HCT116 (cell line): ENCODE measurements at regions not wholly inside any gene's neighbourhood (a gene's known extent, or its start where the extent isn't known, plus 50 kb on each side); places are given as distances from the start of the nearest gene placed in this dataset.

ENCODE experiments used
- ATAC-seq: fragments of 200-7000 bp; cut with Tn5 transposase; 2 replicates; pipeline ENCODE4 v1.9.1; 2020; ENCODE audit warnings: mild to moderate bottlenecking, moderate library complexity
- BruUV-seq: library from RNA; stranded (reverse); fragments of 400-500 nt; replicated peaks from 2 replicates; lab custom pipeline; 2021; lab: Mats Ljungman, UMichigan
- CTCF ChIA-PET: fragments of 300-600 bp; sonication (Branson Sonifier 250); formaldehyde crosslinking; loops from one replicate; lab custom pipeline; 2021; ENCODE audit warnings: antibody characterized with exemption; lab: Charles Lee
- POLR2A ChIA-PET: fragments of 300-600, 350-600 bp; sonication (Branson Sonifier 250); formaldehyde crosslinking; loops from one replicate; lab custom pipeline; 2021; ENCODE audit warnings: antibody characterized with exemption; lab: Charles Lee
- RAD21 ChIA-PET, 2 experiments: fragments of 300-600 bp; sonication (Branson Sonifier 250); formaldehyde crosslinking; loops; one replicate each; lab custom pipeline; 2023; ENCODE audit warnings: low total read pairs in 2 of 2; ENCODE audit not compliant: uncharacterized antibody in 2 of 2, unreplicated experiment in 2 of 2, low non-redundant PET in 1 of 2; lab: Charles Lee
- DNase-seq: peaks from one replicate; pipeline ENCODE4 v3.0.0-alpha.2; 2010; ENCODE audit warnings: low read depth, low spot score
- H2AFZ ChIP-seq: fragments of 200-600 bp; shearing (Covaris generic), sonication (generic); 2 replicates; pipeline ENCODE4 v1.6.1; 2017; ENCODE audit warnings: low read depth, mixed run types, mixed read lengths, antibody characterized with exemption, low read length; ENCODE audit not compliant: poor library complexity, severe bottlenecking
- H3K27ac ChIP-seq: 2 replicates; pipeline ENCODE4 v1.5.1; 2012; ENCODE audit warnings: low read depth, low read length
- H3K27me3 ChIP-seq: fragments of 200-600 bp; sonication (generic); 2 replicates; pipeline ENCODE4 v1.6.1; 2016; ENCODE audit warnings: mixed run types, low read length, mixed read lengths; ENCODE audit not compliant: insufficient read depth
- H3K36me3 ChIP-seq, 2 experiments: fragments of 200-500 bp in 1 of 2; fragments of 200-600 bp in 1 of 2; sonication (Bioruptor generic) in 1 of 2; sonication (generic) in 1 of 2; 2 replicates each; pipeline versions ENCODE4 v1.5.1 to v1.6.1; 2014 to 2016; ENCODE audit warnings: low read length in 2 of 2, inconsistent platforms in 1 of 2, mixed read lengths in 1 of 2, mixed run types in 1 of 2; ENCODE audit not compliant: insufficient read depth in 2 of 2, control insufficient read depth in 1 of 2
- H3K4me1 ChIP-seq, 2 experiments: fragments of 200-600 bp in 1 of 2; sonication (generic) in 1 of 2; 2 replicates each; pipeline versions ENCODE4 v1.5.1 to v1.6.1; 2012 to 2017; ENCODE audit warnings: low read length in 2 of 2, inconsistent platforms in 1 of 2, mild to moderate bottlenecking in 1 of 2, mixed read lengths in 1 of 2, mixed run types in 1 of 2, moderate library complexity in 1 of 2; ENCODE audit not compliant: insufficient read depth in 2 of 2, control insufficient read depth in 1 of 2
- H3K4me2 ChIP-seq: fragments of 200-600 bp; sonication (generic); 2 replicates; pipeline ENCODE4 v1.6.1; 2017; ENCODE audit warnings: mixed run types, low read length, mixed read lengths
- H3K4me3 ChIP-seq, 2 experiments: fragments of 200-600 bp in 1 of 2; sonication (generic) in 1 of 2; replicated peaks in 1 of 2; 2 replicates each; pipeline ENCODE4 v1.5.1; 2011 to 2016; ENCODE audit warnings: low read length in 2 of 2, control low read depth in 1 of 2, low read depth in 1 of 2, mild to moderate bottlenecking in 1 of 2, mixed read lengths in 1 of 2, mixed run types in 1 of 2
- H3K79me2 ChIP-seq: fragments of 200-600 bp; sonication (generic); 2 replicates; pipeline ENCODE4 v1.6.1; 2017; ENCODE audit warnings: mild to moderate bottlenecking, mixed run types, low read length, moderate library complexity, mixed read lengths; ENCODE audit not compliant: insufficient read depth
- H3K9ac ChIP-seq: fragments of 200-600 bp; sonication (generic); 2 replicates; pipeline ENCODE4 v1.6.1; 2016; ENCODE audit warnings: low read length, mixed read lengths
- H3K9me2 ChIP-seq: fragments of 200-600 bp; sonication (generic), shearing (Covaris generic); 2 replicates; pipeline ENCODE4 v1.6.1; 2017; ENCODE audit warnings: mixed run types, mild to moderate bottlenecking, moderate library complexity; ENCODE audit not compliant: insufficient read depth
- H3K9me3 ChIP-seq, 2 experiments: fragments of 200-500 bp in 1 of 2; fragments of 200-600 bp in 1 of 2; sonication (Bioruptor generic) in 1 of 2; sonication (generic) in 1 of 2; 2 replicates each; pipeline ENCODE4 v1.6.1; 2014 to 2017; ENCODE audit warnings: low read length in 2 of 2, mixed read lengths in 2 of 2, inconsistent platforms in 1 of 2, low read depth in 1 of 2, mild to moderate bottlenecking in 1 of 2, mixed run types in 1 of 2, moderate library complexity in 1 of 2; ENCODE audit not compliant: control insufficient read depth in 1 of 2, insufficient read depth in 1 of 2
- H4K20me1 ChIP-seq: fragments of 200-600 bp; sonication (generic), shearing (Covaris generic); 2 replicates; pipeline ENCODE4 v1.6.1; 2017; ENCODE audit warnings: mixed run types, mild to moderate bottlenecking, moderate library complexity; ENCODE audit not compliant: insufficient read depth
- ATF3 ChIP-seq: IDR thresholded peaks from 2 replicates; pipeline ENCODE4 v1.6.1; 2012
- CBX3 ChIP-seq: IDR thresholded peaks from 2 replicates; pipeline ENCODE4 v1.6.1; 2012; ENCODE audit warnings: low read depth
- CEBPB ChIP-seq: IDR thresholded peaks from 2 replicates; pipeline ENCODE4 v1.6.1; 2012; ENCODE audit warnings: low read depth
- ELF1 ChIP-seq: IDR thresholded peaks from 2 replicates; pipeline ENCODE4 v1.6.1; 2012; ENCODE audit warnings: low read depth, borderline replicate concordance
- EZH2 ChIP-seq: fragments of 200-600 bp; sonication (generic); IDR thresholded peaks from 2 replicates; pipeline ENCODE4 v1.6.1; 2017; ENCODE audit warnings: antibody characterized with exemption, mixed run types
- FOSL1 ChIP-seq: IDR thresholded peaks from 2 replicates; pipeline ENCODE4 v1.6.1; 2012; ENCODE audit warnings: low read depth
- JUND ChIP-seq: IDR thresholded peaks from 2 replicates; pipeline ENCODE4 v1.6.1; 2012
- POLR2AphosphoS5 ChIP-seq: IDR thresholded peaks from 2 replicates; pipeline ENCODE4 v1.6.1; 2011; ENCODE audit warnings: mild to moderate bottlenecking, low read depth, low read length, moderate library complexity
- RAD21 ChIP-seq: IDR thresholded peaks from 2 replicates; pipeline ENCODE4 v1.6.1; 2012; ENCODE audit warnings: low read depth, mild to moderate bottlenecking
- REST ChIP-seq: IDR thresholded peaks from 2 replicates; pipeline ENCODE4 v1.6.1; 2012; ENCODE audit warnings: low read depth
- SIN3A ChIP-seq: IDR thresholded peaks from 2 replicates; pipeline ENCODE4 v1.6.1; 2012; ENCODE audit warnings: low read depth
- SP1 ChIP-seq: IDR thresholded peaks from 2 replicates; pipeline ENCODE4 v1.6.1; 2012; ENCODE audit warnings: low read depth
- SRF ChIP-seq: IDR thresholded peaks from 2 replicates; pipeline ENCODE4 v1.6.1; 2012; ENCODE audit warnings: low read depth
- TCF7L2 ChIP-seq: IDR thresholded peaks from 2 replicates; pipeline ENCODE4 v1.7.0; 2011; ENCODE audit warnings: borderline replicate concordance, inconsistent platforms; ENCODE audit not compliant: insufficient read depth, insufficient read length; ENCODE audit errors: extremely low read depth
- YY1 ChIP-seq: IDR thresholded peaks from 2 replicates; pipeline ENCODE4 v1.6.1; 2011; ENCODE audit warnings: low read length, low read depth, moderate library complexity, mild to moderate bottlenecking; ENCODE audit not compliant: insufficient replicate concordance; ENCODE audit errors: extremely low read depth
- ZFX ChIP-seq: fragments of 450-650 bp; IDR thresholded peaks from 2 replicates; pipeline ENCODE4 v1.6.1; 2017
- ZNF274 ChIP-seq: fragments of 200-500 bp; sonication (Bioruptor generic); IDR thresholded peaks from 2 replicates; pipeline ENCODE4 v1.6.1; 2014; ENCODE audit warnings: mild to moderate bottlenecking, low read depth, low read length, inconsistent platforms
- intact Hi-C: fragments of 100-400 bp; cut with micrococcal nuclease; formaldehyde crosslinking; loops from 2 replicates; pipeline ENCODE4 v1.10.0; 2022
- TF ChIP-seq, protein P1 (sequence below): IDR thresholded peaks from 2 replicates; pipeline ENCODE4 v1.6.1; 2012
- TF ChIP-seq, protein P2 (sequence below): IDR thresholded peaks from 2 replicates; pipeline ENCODE4 v1.6.1; 2011; ENCODE audit warnings: mild to moderate bottlenecking, low read length, moderate library complexity; ENCODE audit not compliant: insufficient replicate concordance; ENCODE audit errors: extremely low read depth
- TF ChIP-seq, protein P3 (sequence below), 3 experiments: fragments of 200-600 bp in 1 of 3; sonication (generic) in 1 of 3; IDR thresholded peaks in 2 of 3; conservative IDR thresholded peaks in 1 of 3; 2 replicates each; pipeline ENCODE4 v1.5.1; 2012 to 2017; ENCODE audit warnings: low read depth in 2 of 3, low read length in 2 of 3, antibody characterized with exemption in 1 of 3, borderline replicate concordance in 1 of 3, control low read depth in 1 of 3, mild to moderate bottlenecking in 1 of 3, mixed read lengths in 1 of 3, mixed run types in 1 of 3, moderate library complexity in 1 of 3; ENCODE audit not compliant: insufficient read depth in 1 of 3

DNA sequence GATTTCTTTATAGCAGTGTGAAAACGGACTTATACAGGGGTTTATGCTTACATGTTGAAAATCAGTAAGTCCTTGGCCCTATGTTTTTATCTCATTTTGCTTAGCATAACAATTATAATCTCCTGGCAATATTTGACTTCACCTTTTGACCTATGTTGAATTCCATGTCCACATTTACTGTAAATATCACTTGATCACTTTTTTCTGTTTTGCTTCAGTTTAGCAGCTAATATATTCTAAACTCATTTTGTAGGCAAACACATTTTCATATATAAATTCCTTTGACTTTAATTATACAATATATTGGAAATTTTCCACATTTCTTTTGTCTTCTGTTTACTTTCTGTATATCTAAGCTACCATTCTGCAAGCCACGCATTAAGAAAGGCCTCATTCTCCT is 674.0 kb downstream of the MAT2B start:
- TF ChIP-seq CEBPB (no peak), ELF1 (no peak), EZH2 (no peak), TCF7L2 (no peak), POLR2AphosphoS5 (no peak), ZFX (no peak), SP1 (no peak), ATF3 (no peak), SRF (no peak), CBX3 (no peak), JUND (no peak), REST (no peak), SIN3A (no peak), YY1 (no peak), RAD21 (no peak), FOSL1 (no peak), ZNF274 (no peak)
- TF ChIP-seq, protein P1, sequence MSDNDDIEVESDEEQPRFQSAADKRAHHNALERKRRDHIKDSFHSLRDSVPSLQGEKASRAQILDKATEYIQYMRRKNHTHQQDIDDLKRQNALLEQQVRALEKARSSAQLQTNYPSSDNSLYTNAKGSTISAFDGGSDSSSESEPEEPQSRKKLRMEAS = no peak
- TF ChIP-seq, protein P2, sequence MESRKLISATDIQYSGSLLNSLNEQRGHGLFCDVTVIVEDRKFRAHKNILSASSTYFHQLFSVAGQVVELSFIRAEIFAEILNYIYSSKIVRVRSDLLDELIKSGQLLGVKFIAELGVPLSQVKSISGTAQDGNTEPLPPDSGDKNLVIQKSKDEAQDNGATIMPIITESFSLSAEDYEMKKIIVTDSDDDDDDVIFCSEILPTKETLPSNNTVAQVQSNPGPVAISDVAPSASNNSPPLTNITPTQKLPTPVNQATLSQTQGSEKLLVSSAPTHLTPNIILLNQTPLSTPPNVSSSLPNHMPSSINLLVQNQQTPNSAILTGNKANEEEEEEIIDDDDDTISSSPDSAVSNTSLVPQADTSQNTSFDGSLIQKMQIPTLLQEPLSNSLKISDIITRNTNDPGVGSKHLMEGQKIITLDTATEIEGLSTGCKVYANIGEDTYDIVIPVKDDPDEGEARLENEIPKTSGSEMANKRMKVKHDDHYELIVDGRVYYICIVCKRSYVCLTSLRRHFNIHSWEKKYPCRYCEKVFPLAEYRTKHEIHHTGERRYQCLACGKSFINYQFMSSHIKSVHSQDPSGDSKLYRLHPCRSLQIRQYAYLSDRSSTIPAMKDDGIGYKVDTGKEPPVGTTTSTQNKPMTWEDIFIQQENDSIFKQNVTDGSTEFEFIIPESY = no peak
- TF ChIP-seq, protein P3, sequence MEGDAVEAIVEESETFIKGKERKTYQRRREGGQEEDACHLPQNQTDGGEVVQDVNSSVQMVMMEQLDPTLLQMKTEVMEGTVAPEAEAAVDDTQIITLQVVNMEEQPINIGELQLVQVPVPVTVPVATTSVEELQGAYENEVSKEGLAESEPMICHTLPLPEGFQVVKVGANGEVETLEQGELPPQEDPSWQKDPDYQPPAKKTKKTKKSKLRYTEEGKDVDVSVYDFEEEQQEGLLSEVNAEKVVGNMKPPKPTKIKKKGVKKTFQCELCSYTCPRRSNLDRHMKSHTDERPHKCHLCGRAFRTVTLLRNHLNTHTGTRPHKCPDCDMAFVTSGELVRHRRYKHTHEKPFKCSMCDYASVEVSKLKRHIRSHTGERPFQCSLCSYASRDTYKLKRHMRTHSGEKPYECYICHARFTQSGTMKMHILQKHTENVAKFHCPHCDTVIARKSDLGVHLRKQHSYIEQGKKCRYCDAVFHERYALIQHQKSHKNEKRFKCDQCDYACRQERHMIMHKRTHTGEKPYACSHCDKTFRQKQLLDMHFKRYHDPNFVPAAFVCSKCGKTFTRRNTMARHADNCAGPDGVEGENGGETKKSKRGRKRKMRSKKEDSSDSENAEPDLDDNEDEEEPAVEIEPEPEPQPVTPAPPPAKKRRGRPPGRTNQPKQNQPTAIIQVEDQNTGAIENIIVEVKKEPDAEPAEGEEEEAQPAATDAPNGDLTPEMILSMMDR (IDR thresholded peaks at IDR 0.05 in 2 of 3, conservative IDR thresholded peaks at IDR 0.05 in 1 of 3; ENCODE audit: borderline replicate concordance in 1 of 3, insufficient read depth in 1 of 3, low read depth in 2 of 3, low read length in 2 of 3) = no peak
- RAD21 ChIA-PET = no interaction called here
- intact Hi-C loops = no loop called here

More for the DNA sequence above, 674.0 kb downstream of the MAT2B start:
- Histone ChIP-seq H3K79me2 (no peaks in the 10 kb centered on the region), H3K4me2 (no peak overlapping the region), H3K9me3 (peaks cover 3 to 10% of the 10 kb centered on the region in 2 experiments; a peak in 2 of 4 replicates), H3K9me2 (no peaks in the 10 kb centered on the region), H3K36me3 (no peaks in the 10 kb centered on the region), H2AFZ (no peak overlapping the region), H3K4me1 (no peaks in the 10 kb centered on the region), H4K20me1 (no peaks in the 10 kb centered on the region), H3K9ac (no peak overlapping the region), H3K27me3 (no peaks in the 10 kb centered on the region), H3K4me3 (no peak overlapping the region), H3K27ac (no peak overlapping the region)
- ATAC-seq (no peak), DNase-seq (no peak)
- ChIA-PET CTCF (no interaction called here), POLR2A (no interaction called here)
- no TSS peak for BruUV-seq
